T-helper 2 cell treated with Interferon-gamma antibody and Interleukin-4, amounts not matched to agents 5 μg/mL and 100 μg/mL, for 36 hours (primary cell): ENCODE measurements at regions not wholly inside any gene's neighbourhood (a gene's known extent, or its start where the extent isn't known, plus 50 kb on each side); places are given as distances from the start of the nearest gene placed in this dataset.

Source experiments
- DNase-seq: peaks from one replicate; pipeline ENCODE4 v3.0.0; 2021; ENCODE audit warnings: low spot score
- H3K27ac Mint-ChIP-seq: one replicate; pipeline ENCODE4 v1.8.0; 2021; ENCODE audit warnings: mild to moderate bottlenecking, mixed read lengths
- H3K27me3 Mint-ChIP-seq: one replicate; pipeline ENCODE4 v1.8.0; 2021; ENCODE audit warnings: low read depth, mixed read lengths
- H3K36me3 Mint-ChIP-seq: one replicate; pipeline ENCODE4 v1.8.0; 2021; ENCODE audit warnings: low read depth, mixed read lengths
- H3K4me1 Mint-ChIP-seq: one replicate; pipeline ENCODE4 v1.8.0; 2021; ENCODE audit warnings: low read depth, mixed read lengths
- H3K4me3 Mint-ChIP-seq: one replicate; pipeline ENCODE4 v1.8.0; 2022; ENCODE audit warnings: mild to moderate bottlenecking, moderate library complexity, mixed read lengths
- H3K9me3 Mint-ChIP-seq: one replicate; pipeline ENCODE4 v1.8.0; 2021; ENCODE audit warnings: mixed read lengths

- no peak for DNase-seq
- H3K4me3 Mint-ChIP-seq, result no peak overlapping the region
- H3K36me3 Mint-ChIP-seq, result no peaks in the 10 kb centered on the region
- H3K9me3 Mint-ChIP-seq, result no peaks in the 10 kb centered on the region
- no peaks in the 10 kb centered on the region for H3K27me3 Mint-ChIP-seq
- no peak overlapping the region for H3K27ac Mint-ChIP-seq
- H3K4me1 Mint-ChIP-seq, result no peaks in the 10 kb centered on the region
These were observed 416.5 kb downstream of the TBL1XR1 start for GRCh38 chr3:176780766-176781165.

DNA sequence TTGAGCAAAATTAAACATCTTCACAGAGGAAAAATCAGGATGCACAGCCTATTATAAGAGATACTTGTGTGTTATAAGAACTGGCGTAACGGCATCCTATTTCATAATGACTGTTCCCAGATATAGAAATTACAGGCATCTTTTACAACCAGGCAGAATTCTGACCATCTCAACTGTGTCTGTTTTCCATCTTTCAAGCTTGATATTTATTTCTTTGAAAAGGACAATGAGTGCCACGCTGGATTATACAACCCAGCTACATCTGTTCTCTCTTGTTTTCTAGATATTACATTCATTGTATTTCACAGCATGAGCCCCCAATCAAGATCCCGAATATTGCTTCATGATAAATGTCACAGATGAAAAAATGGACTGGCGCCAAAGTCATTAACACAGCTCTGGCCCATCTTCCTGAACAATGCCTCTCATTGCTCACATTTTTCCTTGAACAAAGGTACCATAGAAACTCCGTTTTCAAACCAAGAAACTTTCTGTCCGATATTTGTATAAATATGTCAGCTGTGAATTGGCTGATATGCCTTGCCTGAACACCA is 420.6 kb downstream of the TBL1XR1 start:
- H3K36me3 Mint-ChIP-seq, result no peaks in the 10 kb centered on the region
- no peaks in the 10 kb centered on the region for H3K4me1 Mint-ChIP-seq
- no peaks in the 10 kb centered on the region for H3K9me3 Mint-ChIP-seq
- H3K4me3 Mint-ChIP-seq, result no peak overlapping the region
- H3K27ac Mint-ChIP-seq, result no peak overlapping the region
- DNase-seq, result no peak
- no peaks in the 10 kb centered on the region for H3K27me3 Mint-ChIP-seq

- H3K9me3 Mint-ChIP-seq, result no peaks in the 10 kb centered on the region
- no peaks in the 10 kb centered on the region for H3K27me3 Mint-ChIP-seq
- H3K27ac Mint-ChIP-seq, result no peak overlapping the region
- H3K4me1 Mint-ChIP-seq, result no peaks in the 10 kb centered on the region
- no peak overlapping the region for H3K4me3 Mint-ChIP-seq
- DNase-seq, result no peak
- no peaks in the 10 kb centered on the region for H3K36me3 Mint-ChIP-seq
These were observed 427.6 kb downstream of the TBL1XR1 start for GRCh38 chr3:176769547-176770190.

GRCh38 chr3:176767385-176767784 is 429.9 kb downstream of the TBL1XR1 start:
- H3K27me3 Mint-ChIP-seq, result no peaks in the 10 kb centered on the region
- no peak overlapping the region for H3K4me3 Mint-ChIP-seq
- H3K36me3 Mint-ChIP-seq, result no peaks in the 10 kb centered on the region
- H3K27ac Mint-ChIP-seq, result no peak overlapping the region
- no peaks in the 10 kb centered on the region for H3K9me3 Mint-ChIP-seq
- DNase-seq, result no peak
- H3K4me1 Mint-ChIP-seq, result no peaks in the 10 kb centered on the region

DNA sequence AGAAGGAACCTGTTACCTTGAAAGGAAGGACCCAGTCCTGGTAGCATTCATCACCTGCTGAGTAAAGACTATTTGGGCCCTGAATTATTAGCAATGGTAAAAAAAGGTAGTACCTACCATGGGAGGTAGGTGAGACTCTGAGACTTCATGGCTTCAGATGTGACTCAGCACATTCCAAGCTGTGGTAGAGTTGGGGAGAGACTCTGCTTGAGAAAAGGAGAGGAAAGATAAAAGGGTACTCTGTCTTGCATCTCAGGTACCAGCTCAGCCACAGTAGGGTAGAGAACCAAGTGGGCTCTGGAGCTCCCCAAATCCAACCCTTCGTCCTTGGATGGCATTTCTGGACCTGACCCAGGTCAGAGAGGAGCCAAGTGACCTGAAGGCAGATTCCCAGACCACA is 430.4 kb downstream of the TBL1XR1 start:
- H3K9me3 Mint-ChIP-seq, result no peaks in the 10 kb centered on the region
- H3K4me3 Mint-ChIP-seq, result no peak overlapping the region
- H3K36me3 Mint-ChIP-seq, result no peaks in the 10 kb centered on the region
- H3K27ac Mint-ChIP-seq, result no peak overlapping the region
- DNase-seq, result no peak
- no peaks in the 10 kb centered on the region for H3K27me3 Mint-ChIP-seq
- no peaks in the 10 kb centered on the region for H3K4me1 Mint-ChIP-seq

- Mint-ChIP-seq H3K27me3 (no peaks in the 10 kb centered on the region), H3K27ac (no peak overlapping the region), H3K36me3 (no peaks in the 10 kb centered on the region), H3K4me3 (no peak overlapping the region), H3K9me3 (no peaks in the 10 kb centered on the region), H3K4me1 (no peaks in the 10 kb centered on the region)
- no peak for DNase-seq
These were observed 431.8 kb downstream of the TBL1XR1 start for GRCh38 chr3:176765382-176765900.

DNA sequence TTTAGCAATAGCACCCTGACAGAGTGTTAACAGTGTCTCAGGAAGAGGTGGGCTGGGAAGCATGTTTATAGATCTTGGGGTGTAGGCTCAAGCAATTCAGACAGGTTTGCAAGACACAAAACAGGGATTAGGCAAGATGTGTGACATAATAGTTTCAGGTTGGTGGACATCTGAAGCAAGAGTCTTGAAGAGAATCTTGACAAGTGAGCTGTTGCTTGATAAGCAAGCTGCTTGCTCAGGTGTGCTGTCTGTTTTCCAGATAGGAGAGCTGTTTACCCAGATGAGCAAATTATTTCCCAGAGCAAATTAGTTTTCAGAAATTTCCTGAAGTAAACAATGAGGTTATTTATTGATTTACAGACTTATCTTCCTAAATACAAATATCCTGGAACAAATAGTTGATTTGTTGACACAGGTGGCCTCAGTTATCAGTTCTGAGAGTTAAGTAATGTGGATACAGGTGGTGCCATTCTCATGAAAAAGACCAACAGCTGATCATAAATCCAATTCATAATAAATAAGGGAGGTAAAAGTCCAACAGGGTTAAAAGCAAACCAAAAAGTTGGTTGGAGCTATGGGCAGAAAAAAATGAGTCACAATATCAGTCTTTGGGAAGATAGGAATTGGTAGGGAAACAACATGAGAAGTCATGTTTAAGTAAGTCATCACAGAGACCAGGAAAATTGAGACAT is 437.3 kb downstream of the TBL1XR1 start:
- no peaks in the 10 kb centered on the region for H3K27me3 Mint-ChIP-seq
- no peak overlapping the region for H3K27ac Mint-ChIP-seq
- H3K4me1 Mint-ChIP-seq, result no peaks in the 10 kb centered on the region
- no peak overlapping the region for H3K4me3 Mint-ChIP-seq
- DNase-seq, result no peak
- H3K36me3 Mint-ChIP-seq, result no peaks in the 10 kb centered on the region
- H3K9me3 Mint-ChIP-seq, result no peaks in the 10 kb centered on the region

- H3K4me3 Mint-ChIP-seq, result no peak overlapping the region
- H3K27ac Mint-ChIP-seq, result no peak overlapping the region
- H3K36me3 Mint-ChIP-seq, result no peaks in the 10 kb centered on the region
- no peaks in the 10 kb centered on the region for H3K27me3 Mint-ChIP-seq
- DNase-seq, result no peak
- no peaks in the 10 kb centered on the region for H3K4me1 Mint-ChIP-seq
- H3K9me3 Mint-ChIP-seq, result no peaks in the 10 kb centered on the region
These were observed 439.9 kb downstream of the TBL1XR1 start for GRCh38 chr3:176757429-176757828.

DNA sequence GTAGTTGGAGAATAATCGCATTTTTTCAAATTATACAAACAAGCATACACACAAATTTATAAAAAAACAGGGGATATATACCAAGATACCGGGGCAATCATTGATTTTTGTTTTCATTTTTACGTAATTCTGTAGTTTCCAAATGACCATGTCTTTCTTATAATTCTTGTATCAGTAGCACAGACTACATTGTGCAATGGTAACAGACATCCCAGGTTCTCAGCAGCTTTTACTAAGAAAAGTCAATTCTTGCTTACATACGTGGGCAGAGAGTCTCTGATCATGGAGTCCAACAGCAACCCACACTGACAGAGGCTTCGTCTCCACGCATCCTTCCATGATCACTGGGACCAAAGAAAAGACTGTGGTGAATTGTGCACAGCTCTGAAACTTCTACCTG is 441.3 kb downstream of the TBL1XR1 start:
- Mint-ChIP-seq H3K36me3 (no peaks in the 10 kb centered on the region), H3K4me1 (no peaks in the 10 kb centered on the region), H3K27me3 (no peaks in the 10 kb centered on the region), H3K4me3 (no peak overlapping the region), H3K27ac (no peak overlapping the region), H3K9me3 (no peaks in the 10 kb centered on the region)
- no peak for DNase-seq

GRCh38 chr3:176755552-176755951 is 441.7 kb downstream of the TBL1XR1 start:
- Mint-ChIP-seq H3K27me3 (no peaks in the 10 kb centered on the region), H3K36me3 (no peaks in the 10 kb centered on the region), H3K27ac (no peak overlapping the region), H3K4me1 (no peaks in the 10 kb centered on the region), H3K9me3 (no peaks in the 10 kb centered on the region), H3K4me3 (no peak overlapping the region)
- no peak for DNase-seq

- no peak overlapping the region for H3K4me3 Mint-ChIP-seq
- no peaks in the 10 kb centered on the region for H3K9me3 Mint-ChIP-seq
- H3K36me3 Mint-ChIP-seq, result no peaks in the 10 kb centered on the region
- no peak overlapping the region for H3K27ac Mint-ChIP-seq
- no peaks in the 10 kb centered on the region for H3K4me1 Mint-ChIP-seq
- H3K27me3 Mint-ChIP-seq, result no peaks in the 10 kb centered on the region
- DNase-seq, result no peak
These were observed 455.6 kb downstream of the TBL1XR1 start for GRCh38 chr3:176741664-176742047.

GRCh38 chr3:176740906-176741663 is 456.2 kb downstream of the TBL1XR1 start:
- Mint-ChIP-seq H3K27me3 (no peaks in the 10 kb centered on the region), H3K9me3 (no peaks in the 10 kb centered on the region), H3K27ac (no peak overlapping the region), H3K4me1 (no peaks in the 10 kb centered on the region), H3K36me3 (no peaks in the 10 kb centered on the region), H3K4me3 (no peak overlapping the region)
- no peak for DNase-seq

- H3K4me3 Mint-ChIP-seq, result no peak overlapping the region
- H3K4me1 Mint-ChIP-seq, result no peaks in the 10 kb centered on the region
- H3K9me3 Mint-ChIP-seq, result no peaks in the 10 kb centered on the region
- H3K27me3 Mint-ChIP-seq, result no peaks in the 10 kb centered on the region
- H3K36me3 Mint-ChIP-seq, result no peaks in the 10 kb centered on the region
- no peak for DNase-seq
- no peak overlapping the region for H3K27ac Mint-ChIP-seq
These were observed 458.1 kb downstream of the TBL1XR1 start for GRCh38 chr3:176739159-176739558.

GRCh38 chr3:176737480-176738110 is 459.7 kb downstream of the TBL1XR1 start:
- Mint-ChIP-seq H3K4me1 (no peaks in the 10 kb centered on the region), H3K4me3 (no peak overlapping the region), H3K27me3 (no peaks in the 10 kb centered on the region), H3K9me3 (no peaks in the 10 kb centered on the region), H3K27ac (no peak overlapping the region), H3K36me3 (no peaks in the 10 kb centered on the region)
- DNase-seq, result no peak
